DLD1 (cell line): ENCODE measurements at regions not wholly inside any gene's neighbourhood (a gene's known extent, or its start where the extent isn't known, plus 50 kb on each side); places are given as distances from the start of the nearest gene placed in this dataset.

Source experiments
- in situ Hi-C: cut with HindIII; loops from 2 replicates; pipeline ENCODE4 v1.10.0; 2017; ENCODE audit warnings: low sequenced_read_pairs

DNA sequence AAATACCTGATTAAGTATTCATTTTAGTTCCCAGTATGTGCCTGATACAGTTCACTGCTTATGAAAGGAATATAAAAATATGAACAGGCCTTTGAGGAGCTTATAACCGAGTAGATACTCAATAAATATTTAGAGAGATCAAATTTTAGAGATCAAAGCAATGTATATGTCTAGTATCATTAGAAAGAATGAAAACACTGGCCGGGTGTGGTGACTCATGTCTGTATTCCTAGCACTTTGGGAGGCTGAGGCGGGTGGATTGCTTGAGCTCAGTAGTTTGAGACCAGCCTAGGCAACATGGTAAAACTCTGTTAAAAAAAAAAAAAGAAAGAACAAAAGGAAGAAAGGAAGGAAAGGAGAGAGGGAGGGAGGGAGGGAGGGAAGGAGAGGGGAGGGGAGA is 113.2 kb upstream of the EEA1 start:
- in situ Hi-C loops, result no loop called here

DNA sequence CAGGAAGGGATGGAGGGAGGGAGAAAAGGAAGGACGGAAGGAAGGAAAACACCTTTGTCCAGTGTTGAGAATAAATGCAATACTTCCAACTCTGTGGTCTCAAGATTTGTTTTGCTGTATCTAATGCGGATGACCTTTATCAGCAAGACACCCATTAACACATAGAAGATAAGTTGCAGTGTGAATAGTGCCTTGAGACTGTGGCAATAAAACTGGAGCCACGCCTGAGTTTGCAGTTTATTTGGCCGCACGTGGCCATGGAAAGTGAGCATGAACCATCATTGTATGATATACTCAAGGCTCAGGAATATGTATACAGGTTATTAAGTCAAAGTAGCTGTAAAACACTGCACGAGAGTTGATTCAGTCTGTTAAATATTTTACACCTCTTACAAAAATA is 113.6 kb upstream of the EEA1 start:
- in situ Hi-C loops, result no loop called here

DNA sequence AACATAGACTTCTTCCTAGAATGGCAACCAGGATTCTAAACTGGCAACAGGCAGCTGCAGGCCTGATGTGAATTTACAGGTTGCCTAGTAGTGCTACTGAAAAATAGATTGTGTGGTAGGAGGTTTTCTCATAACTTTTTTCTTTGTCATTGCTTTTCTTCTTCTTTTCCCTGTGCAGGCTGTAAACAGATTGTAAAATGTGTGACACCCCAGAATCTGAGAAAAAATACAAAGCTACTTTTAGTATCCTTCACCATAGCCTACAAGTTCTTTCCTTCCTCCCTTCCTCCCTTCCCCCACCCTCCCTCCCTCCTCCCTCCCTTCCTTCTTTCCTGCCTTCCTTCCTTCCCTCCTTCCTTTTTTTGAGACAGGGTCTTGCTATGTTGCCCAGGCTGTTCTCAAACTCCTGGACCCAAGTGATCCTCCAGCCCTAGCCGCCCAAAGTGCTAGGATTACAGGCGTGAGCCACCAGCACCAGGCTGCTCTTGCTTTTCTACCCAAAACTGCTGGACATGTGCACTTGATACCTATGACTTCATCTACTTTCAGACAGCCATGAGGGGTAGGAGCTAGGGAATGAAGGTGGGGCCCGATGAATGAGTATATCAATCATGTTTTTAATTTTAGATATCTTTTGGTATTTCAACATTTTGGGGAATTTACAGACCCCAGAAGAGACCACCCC is 114.2 kb upstream of the EEA1 start:
- in situ Hi-C loops, result no loop called here

DNA sequence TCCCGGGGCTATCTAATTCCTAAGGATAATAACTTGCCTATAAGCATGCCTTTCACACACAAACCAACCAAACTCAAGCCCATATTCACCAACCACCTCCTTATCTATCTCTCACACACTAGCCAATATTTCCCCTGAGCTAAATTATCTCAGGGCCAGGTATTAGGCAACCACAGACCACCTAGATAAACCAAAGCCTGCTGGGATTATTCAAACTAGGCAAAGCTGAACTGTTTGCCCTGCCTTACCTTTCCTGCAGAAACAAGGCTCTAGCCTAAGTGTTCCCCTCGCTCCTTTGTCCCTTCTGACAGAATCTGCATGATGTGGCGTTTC is 114.7 kb upstream of the EEA1 start:
- in situ Hi-C loops, result no loop called here

DNA sequence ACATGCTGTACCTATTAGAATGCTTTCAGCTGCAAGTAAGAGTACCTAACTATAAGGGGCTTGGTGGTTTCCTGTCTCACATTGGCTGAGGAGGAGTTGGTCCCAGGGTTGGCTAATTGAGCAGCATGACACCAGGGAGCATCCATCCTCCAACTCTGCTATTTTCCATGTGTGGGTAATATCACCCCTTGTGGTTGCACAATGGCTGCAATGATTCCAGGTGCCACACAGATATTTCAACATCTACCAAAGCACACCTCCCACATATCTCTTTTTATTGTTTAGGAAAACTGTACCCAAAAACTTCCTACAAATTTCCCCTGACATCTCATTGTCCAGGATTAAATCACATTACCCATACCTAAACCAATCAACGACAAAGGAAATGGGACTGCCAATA is 118.0 kb upstream of the EEA1 start:
- in situ Hi-C loops, result no loop called here

DNA sequence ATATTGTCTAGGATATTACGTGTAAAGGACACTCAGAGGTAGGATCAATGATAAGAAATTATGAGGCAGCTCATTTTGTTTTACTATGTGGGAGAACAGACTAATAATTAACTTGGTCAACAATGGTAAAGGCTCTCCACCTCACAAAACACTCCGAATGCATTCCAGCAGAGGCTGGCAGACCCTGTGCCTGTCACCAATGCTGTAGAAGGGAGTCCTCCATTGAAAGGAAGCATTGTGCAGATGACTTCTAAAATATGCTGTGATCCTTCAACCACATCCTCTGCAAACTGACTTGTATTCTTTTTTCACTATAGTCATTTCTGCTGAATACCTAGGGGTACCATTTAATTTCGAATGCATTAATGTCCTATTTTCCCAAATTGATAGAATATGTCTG is 119.6 kb upstream of the EEA1 start:
- in situ Hi-C loops, result no loop called here

DNA sequence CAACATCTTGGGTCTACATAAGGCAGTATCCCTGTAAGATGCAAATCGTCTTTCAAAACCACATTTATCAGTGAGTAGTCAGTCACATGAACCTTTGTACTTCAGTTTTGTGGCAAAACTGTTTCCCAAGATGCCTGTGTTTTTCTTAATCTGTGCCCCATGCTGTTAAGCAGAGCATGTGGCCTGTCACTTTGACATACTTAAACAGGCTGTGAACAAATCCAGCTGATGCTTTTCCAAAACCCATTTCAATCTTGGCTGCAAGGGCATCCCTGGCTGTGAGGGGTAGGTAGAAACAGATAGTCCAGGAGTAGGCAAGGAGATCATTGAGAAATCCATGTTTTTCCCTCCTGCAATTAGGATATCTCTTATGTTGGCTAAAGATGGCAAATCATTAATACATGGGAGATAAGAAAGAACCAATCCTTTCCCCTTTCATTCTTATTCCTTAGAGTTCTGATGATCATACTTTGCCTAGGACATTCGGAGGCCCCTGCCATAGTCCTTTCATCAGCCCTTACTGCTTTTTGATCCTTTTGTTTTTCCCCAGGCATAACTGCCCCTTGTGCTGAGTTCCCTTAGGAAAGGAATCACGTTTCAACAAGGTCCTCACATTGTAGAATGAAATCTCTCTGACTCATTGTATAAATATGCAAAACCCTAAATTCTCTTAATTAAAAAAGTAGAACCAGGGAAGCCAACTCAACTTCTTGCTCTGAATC is 121.1 kb upstream of the EEA1 start:
- in situ Hi-C loops, result no loop called here

DNA sequence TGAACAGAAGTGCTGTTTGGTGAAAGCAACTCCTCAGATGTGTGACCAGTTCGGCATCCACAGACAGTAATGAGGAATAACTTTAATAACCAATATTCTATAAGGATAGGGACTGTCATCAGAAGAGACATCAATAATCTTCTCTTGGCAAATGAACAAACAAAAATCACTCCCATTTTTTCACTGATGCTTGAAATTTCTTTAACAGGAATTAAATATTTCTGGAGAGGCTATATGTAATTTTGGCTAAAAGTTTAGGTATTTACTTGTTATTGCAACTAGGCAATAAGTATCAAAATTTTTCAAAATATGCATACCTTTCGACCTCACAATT is 121.6 kb upstream of the EEA1 start:
- in situ Hi-C loops, result no loop called here

DNA sequence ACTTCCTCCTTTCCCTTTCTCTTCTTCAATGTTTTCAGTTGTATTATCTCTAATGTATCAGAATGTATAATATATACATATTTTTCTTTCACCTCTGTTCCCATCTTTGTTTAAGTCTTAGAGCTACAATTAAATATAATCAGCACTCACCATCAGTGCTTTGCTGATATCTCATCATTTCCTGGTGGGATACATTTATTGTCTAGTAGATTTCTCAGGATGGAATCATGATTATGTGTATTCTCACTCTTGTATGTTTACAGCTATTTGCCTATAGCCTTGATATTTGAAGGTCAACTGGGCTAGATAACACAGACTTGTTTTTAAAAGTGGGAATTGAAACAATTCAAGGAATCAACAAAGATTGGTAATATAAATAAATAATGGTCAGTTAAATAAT is 124.9 kb upstream of the EEA1 start:
- in situ Hi-C loops, result no loop called here

DNA sequence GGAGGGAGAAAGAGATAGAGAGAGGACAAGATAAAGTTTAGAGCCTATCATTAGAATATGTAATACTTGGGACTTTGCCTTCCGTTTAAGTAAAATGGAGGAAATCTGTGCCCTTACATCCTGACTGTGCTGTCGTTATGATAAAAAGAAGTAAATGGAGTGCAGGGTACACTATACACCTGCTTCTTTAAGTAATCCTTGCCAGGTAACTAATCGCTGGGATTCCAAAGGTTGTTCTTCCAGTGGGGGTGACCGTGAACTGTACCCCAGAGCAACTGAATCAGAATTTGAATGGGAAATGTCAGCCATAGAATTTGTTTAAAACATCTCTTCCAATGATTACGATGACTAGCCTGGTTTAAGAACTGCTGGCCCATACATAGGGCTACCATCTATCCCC is 126.1 kb upstream of the EEA1 start:
- in situ Hi-C loops, result no loop called here

DNA sequence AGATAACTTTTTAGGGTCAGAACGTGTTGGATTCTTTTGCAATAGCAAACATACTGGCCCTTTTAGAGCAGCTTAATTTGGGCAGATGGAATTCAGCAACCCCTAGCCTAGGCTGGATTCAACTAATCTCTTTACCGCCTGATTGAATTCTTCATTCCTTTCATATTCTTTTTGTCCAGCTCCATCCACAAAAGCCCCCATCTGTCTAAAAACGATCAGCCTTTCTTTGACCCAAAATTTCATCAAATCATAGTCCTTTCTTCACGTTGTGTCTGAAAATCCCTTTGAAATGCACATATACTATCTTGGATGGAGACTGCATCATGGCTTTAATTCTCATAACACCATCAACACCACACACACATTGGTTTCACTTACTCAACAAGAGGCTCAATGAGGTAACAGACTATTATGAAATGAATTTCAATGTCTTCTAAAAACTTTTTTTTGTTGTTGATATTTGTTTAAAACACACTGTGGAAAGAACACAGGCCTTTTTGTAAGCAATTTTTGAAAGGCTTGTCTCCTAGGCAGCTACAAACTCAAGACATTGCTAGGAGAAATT is 128.0 kb upstream of the EEA1 start:
- in situ Hi-C loops, result no loop called here

DNA sequence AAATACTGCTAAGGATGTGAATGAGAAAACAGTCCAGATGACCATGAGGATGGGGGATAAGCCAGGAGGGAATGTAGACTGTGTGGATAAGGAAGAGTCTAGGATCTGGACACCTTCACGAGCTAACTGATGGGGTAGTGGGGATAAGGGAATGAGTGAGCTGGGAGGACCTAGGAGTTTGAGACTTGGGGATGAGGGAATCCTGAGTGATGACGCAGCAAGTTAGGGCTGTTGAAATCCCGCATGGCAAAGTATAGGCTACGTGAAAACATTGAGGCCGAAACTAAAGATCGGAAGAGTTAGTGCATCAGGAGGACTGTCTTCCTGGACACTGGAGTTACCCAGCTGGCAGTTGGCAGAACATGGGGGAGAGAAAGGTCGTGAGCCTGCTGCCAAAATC is 129.2 kb upstream of the EEA1 start:
- in situ Hi-C loops, result no loop called here

DNA sequence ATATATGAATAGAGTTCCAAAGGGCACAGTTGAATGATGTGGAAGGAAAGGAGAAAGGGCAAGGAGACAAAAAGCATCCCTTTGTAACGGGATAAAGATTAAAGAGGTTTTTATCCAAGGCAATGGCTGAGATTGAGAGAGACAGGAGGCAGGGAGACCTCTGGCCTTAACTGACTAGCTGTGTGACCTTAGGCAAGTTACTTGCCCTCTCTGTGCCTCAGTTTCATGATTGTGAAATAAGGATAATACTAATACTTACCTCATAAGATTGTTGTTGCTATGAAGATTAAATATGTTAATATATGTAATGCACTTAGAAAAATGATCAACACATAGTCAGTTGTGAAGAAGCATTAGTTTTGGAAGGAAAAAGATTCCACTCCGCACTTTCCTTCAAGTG is 130.2 kb upstream of the EEA1 start:
- in situ Hi-C loops, result no loop called here

DNA sequence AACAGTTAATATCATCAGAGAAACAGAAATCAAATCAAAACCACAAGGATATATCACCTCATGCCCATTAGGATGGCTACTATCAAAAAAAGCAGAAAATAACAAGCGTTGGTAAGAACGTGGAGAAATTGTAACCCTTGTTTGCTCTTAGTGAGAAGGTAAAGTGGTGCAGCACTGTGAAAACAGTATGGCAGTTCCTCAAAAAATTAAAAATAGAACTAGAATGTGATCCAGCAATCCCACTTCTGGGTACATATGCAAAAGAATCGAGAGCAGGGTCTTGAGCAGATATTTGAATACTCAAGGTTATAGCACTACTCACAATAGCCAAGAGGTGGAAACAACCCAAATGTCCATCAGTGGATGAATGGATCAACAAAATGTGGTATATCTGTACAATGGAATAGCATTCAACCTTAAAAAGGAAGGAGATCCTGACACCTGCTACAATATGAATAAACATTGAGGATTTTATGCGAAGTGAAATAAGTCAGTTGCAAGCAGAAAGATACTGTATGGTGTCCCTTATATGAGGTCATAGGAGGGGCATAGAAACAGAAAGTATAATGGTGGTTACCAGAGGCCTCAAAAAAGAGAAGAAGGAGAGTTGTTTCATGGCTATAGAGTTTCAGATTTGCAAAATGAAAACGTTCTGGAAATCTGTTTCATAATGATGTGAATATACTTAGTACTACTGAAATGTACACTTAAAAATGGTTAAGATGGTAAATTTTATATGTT is 131.0 kb upstream of the EEA1 start:
- in situ Hi-C loops, result no loop called here

DNA sequence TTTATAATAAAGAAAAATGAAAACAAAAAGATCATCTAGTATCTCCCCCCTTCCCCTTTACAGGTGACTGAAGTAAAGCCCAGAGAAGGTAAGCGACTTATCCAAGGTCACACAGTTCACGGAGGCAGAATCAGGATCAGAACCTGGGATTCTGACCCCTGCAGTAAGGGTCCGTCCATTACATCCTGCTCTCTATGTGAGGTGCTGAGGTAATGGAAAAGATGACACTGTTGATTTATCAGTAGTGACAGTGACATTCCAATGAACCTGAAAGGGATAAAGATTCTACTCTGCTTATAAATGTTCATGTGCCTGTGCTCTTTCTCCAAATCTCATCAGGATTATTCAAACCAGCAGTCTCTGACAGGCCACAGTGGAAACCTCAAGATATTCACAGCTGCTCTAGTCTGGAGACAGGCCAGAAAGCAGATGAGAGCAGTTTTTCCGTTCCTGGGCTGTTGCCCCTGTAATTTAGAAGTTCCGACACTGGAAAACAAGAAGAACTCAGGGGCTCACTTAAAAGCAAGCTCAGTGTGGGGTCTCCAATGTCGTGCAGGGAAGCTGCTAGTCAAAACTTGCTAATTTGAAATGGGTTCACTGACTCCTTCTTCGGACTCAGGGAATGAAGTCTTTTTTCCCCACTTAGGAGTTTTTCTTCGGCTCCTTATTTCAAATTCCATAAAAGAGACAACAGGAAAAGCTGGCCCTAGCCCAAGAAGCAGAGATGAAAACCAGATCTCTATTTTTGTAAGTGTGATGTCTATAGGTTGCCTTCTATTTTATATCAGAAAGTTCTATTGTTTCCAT is 131.8 kb upstream of the EEA1 start:
- in situ Hi-C loops, result no loop called here

DNA sequence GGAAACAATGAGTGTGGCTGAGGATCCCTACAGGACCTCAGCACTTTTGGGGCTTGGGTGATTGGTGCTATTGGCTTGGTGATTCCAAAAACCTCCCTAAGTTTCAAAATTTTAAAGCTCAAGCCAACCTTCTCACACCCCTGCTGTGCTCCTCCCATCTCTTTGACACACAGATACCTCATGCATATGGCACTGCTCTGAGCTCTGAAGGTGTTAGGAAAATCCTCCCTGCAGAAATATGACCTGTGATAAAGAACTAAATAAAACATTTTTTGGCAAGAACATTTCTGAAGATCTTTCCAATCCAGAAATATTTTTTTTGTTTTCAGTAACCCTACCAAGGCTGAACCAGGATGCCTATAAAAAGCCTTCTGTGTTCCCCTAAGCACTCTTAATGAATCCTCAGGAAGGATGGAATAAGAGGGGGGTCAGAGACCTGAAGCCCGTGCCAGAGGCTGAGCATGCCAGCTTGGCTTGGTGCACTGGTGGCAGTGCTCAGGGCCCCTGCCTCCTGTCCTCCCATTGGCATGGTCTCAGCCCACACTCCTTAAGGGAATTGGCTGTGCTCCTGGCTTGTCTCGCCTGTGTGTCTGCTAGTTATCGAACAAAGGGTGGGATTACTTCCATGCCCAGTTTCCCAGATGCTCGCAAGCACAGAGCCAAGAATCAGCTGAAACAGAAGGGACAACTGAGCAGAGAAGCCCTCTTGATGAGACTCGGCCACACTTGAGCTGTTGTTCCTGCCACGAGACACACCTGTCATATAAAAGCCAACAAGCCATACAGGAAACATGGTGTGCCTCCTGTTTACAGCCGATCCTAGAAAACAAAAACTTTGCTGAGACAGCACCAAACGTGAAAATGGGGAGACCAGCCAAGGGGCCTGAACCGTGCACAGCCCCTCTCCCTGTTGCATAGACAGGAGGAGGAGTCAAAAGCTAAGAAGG is 132.7 kb upstream of the EEA1 start:
- in situ Hi-C loops, result no loop called here

DNA sequence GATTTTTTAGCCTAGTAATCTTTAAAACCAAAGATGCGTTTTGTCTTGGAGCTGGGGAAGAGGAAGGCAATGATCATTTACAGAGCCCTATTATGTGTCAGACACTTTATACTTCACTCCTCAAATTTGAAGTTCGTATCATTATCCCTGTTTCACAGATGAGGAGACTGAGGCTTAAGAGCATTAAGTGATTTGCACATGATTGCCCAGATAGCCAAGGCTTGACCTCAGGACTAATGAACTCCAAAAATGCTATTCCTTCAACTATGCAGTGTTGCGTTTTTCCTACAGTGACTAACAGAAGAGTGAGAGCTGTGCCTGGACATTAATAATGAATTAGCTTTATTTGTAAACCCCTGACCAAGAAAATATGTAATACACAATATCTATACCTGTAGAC is 136.8 kb upstream of the EEA1 start:
- in situ Hi-C loops, result no loop called here

DNA sequence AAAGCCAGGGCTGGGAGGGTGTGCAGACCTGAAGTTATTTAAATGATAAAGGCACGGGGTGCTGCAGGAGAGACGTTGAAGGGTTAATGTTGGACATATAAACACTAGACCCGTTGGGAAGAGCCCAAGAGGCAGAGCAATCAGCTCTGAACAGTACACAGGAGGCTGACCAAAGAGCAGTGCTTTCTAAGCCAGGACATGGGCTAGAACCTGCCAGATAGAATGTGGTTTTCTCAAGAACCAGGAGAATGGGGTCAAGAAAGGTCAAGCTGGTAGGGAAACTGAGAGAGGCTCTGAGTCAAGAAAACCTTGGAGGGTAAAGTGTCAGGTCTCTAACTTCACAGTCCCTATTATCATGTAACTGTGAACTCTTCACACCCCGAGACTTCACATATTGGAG is 143.2 kb upstream of the EEA1 start:
- in situ Hi-C loops, result no loop called here

DNA sequence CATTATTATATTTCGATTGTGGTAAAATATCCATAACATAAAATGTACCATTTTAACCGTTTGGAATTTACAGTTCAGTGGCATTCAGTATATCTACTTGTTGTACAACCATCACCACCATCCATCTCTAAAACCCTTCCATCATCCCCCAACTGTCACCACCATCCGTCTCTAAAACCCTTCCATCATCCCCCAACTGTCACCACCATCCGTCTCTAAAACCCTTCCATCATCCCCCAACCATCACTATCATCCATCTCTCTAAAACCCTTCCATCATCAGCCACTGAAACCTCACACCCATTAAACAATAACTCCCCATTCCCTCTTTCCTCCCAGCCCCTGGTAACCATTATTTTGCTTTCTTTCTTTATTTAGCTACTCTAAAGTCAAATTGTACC is 144.2 kb upstream of the EEA1 start:
- in situ Hi-C loops, result no loop called here

DNA sequence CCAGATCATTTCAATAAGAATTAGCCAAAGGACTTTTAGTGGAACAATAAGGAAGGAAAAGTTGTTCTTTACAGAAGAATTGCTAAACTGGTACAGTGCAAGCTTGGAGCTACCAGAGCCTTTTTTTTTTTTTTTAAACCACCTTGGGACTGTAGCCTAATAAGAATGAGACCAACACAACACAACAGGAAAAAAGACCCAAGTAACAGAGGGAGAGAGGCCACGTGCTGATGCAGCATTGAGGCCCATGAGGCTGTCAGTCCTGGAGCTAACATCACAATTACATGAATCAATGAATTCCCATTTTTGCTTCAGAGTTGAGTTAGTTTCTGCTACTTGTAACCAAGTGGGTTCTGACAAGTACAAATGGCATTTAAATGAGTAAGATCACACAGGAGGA is 149.0 kb upstream of the EEA1 start:
- in situ Hi-C loops, result no loop called here
